Lower leg skin (tissue), 3 donors: ENCODE measurements at regions not wholly inside any gene's neighbourhood (a gene's known extent, or its start where the extent isn't known, plus 50 kb on each side); places are given as distances from the start of the nearest gene placed in this dataset.

Experiments used
- CTCF ChIP-seq, 3 donors: fragments of 450-650 bp; IDR thresholded peaks; one replicate each; pipeline ENCODE4 v1.5.1; 2016; ENCODE audit warnings: antibody characterized with exemption in 3 of 3, mild to moderate bottlenecking in 3 of 3, moderate library complexity in 2 of 3
- POLR2A ChIP-seq, 2 donors: fragments of 450-650 bp; IDR thresholded peaks; one replicate each; pipeline ENCODE4 v1.6.1; 2016 to 2017; ENCODE audit warnings: antibody characterized with exemption in 2 of 2, mild to moderate bottlenecking in 1 of 2, moderate library complexity in 1 of 2

- TF ChIP-seq CTCF (IDR thresholded peaks at IDR 0.05) = no peak
- TF ChIP-seq POLR2A (IDR thresholded peaks at IDR 0.05) = no peak
Measured at GRCh38 chr2:146984014-146984413, 860.8 kb upstream of the ACVR2A start.
